Neural cell (in vitro differentiated cells): ENCODE measurements at regions not wholly inside any gene's neighbourhood (a gene's known extent, or its start where the extent isn't known, plus 50 kb on each side); places are given as distances from the start of the nearest gene placed in this dataset.

Experiments
- CTCF ChIP-seq: fragments of 450-650 bp; IDR thresholded peaks from 2 replicates; pipeline ENCODE4 v1.5.1; 2014; ENCODE audit warnings: antibody characterized with exemption, mild to moderate bottlenecking, moderate library complexity; ENCODE audit not compliant: poor library complexity, severe bottlenecking
- MXI1 ChIP-seq: fragments of 450-650 bp; conservative IDR thresholded peaks from 2 replicates; pipeline ENCODE4 v1.6.1; 2014; ENCODE audit warnings: antibody characterized with exemption, mild to moderate bottlenecking; ENCODE audit not compliant: poor library complexity, severe bottlenecking
- RAD21 ChIP-seq: fragments of 450-650 bp; conservative IDR thresholded peaks from 2 replicates; pipeline ENCODE4 v1.6.1; 2014; ENCODE audit warnings: antibody characterized with exemption, mild to moderate bottlenecking, moderate library complexity
- SMC3 ChIP-seq: fragments of 450-650 bp; conservative IDR thresholded peaks from 2 replicates; pipeline ENCODE4 v1.6.1; 2014; ENCODE audit warnings: antibody characterized with exemption, mild to moderate bottlenecking, moderate library complexity; ENCODE audit not compliant: poor library complexity

- no peak for TF ChIP-seq SMC3
- TF ChIP-seq CTCF = no peak
- TF ChIP-seq MXI1 = no peak
- TF ChIP-seq RAD21 = no peak
Observed at GRCh38 chr14:100644784-100645183, 57.6 kb upstream of the BEGAIN start.
